GM10266 (cell line): ENCODE measurements at regions not wholly inside any gene's neighbourhood (a gene's known extent, or its start where the extent isn't known, plus 50 kb on each side); places are given as distances from the start of the nearest gene placed in this dataset.
"Not testable (repeated sequence)": the region's sequence is repeated elsewhere in the genome, so short reads cannot be mapped to it uniquely, and the experiment has no call there.

Source experiments
- DNase-seq: peaks from one replicate; pipeline ENCODE4 v3.0.0; 2012; ENCODE audit errors: extremely low spot score
- CTCF ChIP-seq: IDR thresholded peaks from 2 replicates; pipeline ENCODE4 v1.5.1; 2012; ENCODE audit warnings: mild to moderate bottlenecking, low read depth; ENCODE audit not compliant: control insufficient read depth, insufficient read depth; ENCODE audit errors: missing control alignments

GRCh38 chr2:208725280-208725679 is 318.7 kb downstream of the PTH2R start:
- TF ChIP-seq CTCF = no peak
- no peak for DNase-seq

DNA sequence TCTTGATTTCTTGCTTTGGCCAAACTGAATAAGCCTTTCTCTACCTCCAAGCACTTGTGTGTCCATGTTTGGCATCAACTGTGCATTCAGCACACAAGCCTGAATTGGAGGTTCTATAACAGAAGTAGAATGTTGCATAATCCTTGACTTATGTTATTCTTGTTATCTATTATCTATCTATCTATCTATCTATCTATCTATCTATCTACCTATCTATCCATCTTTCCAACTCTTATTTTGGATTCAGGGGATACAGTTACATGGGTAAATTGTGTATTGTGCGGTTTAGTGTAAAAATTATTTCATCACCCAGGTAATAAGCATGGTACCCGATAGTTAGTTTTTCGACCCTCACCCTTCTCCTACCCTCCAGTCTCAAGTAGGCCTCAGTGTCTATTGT is 319.6 kb downstream of the PTH2R start:
- DNase-seq = no peak
- TF ChIP-seq CTCF = no peak

GRCh38 chr2:208751663-208752415 is 345.2 kb downstream of the PTH2R start:
- DNase-seq = not testable (repeated sequence)

GRCh38 chr2:208757364-208757763 is 350.8 kb downstream of the PTH2R start:
- TF ChIP-seq CTCF = no peak

GRCh38 chr2:208773074-208773473 is 366.5 kb downstream of the PTH2R start:
- not testable (repeated sequence) for DNase-seq

More at GRCh38 chr2:208757364-208757763, 350.8 kb downstream of the PTH2R start:
- DNase-seq = no peak

GRCh38 chr2:208781166-208781565 is 374.6 kb downstream of the PTH2R start:
- no peak for TF ChIP-seq CTCF
- no peak for DNase-seq

DNA sequence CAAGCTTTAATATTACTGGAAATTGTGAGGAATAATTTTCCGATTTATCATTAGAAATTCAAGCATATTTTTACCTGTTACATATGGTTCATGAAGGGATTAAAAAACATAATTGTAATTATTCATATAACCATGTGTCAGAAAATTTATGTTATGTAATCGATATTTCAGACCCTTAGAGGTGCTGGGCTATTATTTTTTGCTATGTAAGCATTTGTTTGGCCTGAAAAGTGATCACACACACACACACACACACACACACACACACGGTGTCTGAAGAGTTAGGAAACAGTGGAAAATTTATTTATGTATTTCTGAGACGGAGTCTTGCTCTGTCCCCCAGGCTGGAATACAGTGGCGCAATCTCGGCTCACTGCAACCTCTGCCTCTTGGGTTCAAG is 375.5 kb downstream of the PTH2R start:
- no peak for DNase-seq
- TF ChIP-seq CTCF = no peak

- no peak for TF ChIP-seq CTCF
- no peak for DNase-seq
Measured at GRCh38 chr2:208783184-208783583, 376.6 kb downstream of the PTH2R start.

- DNase-seq = not testable (repeated sequence)
Measured at GRCh38 chr2:208784774-208785173, 378.2 kb downstream of the PTH2R start.
